ENCODE measurements at regions not wholly inside any gene's neighbourhood (a gene's known extent, or its start where the extent isn't known, plus 50 kb on each side); places are given as distances from the start of the nearest gene placed in this dataset.

- FAIRE-seq, result no peak
- no peaks in the 10 kb centered on the region for H3K36me3 Mint-ChIP-seq (ENCODE audit: low read depth, unreplicated experiment)
Measured at GRCh38 chr11:23590596-23591308, 730.5 kb upstream of the CCDC179 start.

DNA sequence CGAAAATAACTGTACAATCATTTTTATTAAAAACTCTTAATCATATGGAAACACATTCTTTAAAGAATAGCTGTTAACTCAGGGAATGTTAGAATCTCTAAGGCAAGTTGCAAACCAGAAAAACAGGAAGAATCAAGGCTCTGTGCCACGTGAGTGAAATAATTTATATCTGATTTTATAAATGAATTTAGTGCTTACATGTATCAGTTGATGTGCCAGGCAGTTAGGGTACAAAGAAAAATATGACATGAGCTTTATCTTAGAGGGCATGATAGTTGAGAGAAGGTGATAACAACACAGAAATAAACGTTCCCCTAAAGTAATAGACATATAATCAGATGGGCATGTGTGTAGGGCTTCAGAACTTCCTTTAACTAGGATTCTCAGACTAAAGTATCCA, 734.5 kb upstream of the CCDC179 start:
- Mint-ChIP-seq H3K27ac (ENCODE audit: unreplicated experiment) (no peak overlapping the region), H3K4me3 (ENCODE audit: unreplicated experiment) (no peak overlapping the region), H3K4me1 (ENCODE audit: low read depth, unreplicated experiment) (peaks cover 6% of the 10 kb centered on the region), H3K36me3 (ENCODE audit: low read depth, unreplicated experiment) (no peaks in the 10 kb centered on the region), H3K9me3 (ENCODE audit: unreplicated experiment) (no peaks in the 10 kb centered on the region), H3K27me3 (ENCODE audit: low read depth, unreplicated experiment) (no peaks in the 10 kb centered on the region)
- FAIRE-seq, result no peak
- H3K4me3 ChIP-seq (ENCODE audit: insufficient read depth, low read depth, low read length), result no peak overlapping the region
- H3K4me2 ChIP-seq (ENCODE audit: low read length), result no peak overlapping the region
- H3K36me3 ChIP-seq (ENCODE audit: insufficient read depth, low read length), result no peaks in the 10 kb centered on the region
- DNase-seq (ENCODE audit: low read depth), result no peak
- no peaks in the 10 kb centered on the region for H3K9me3 ChIP-seq (ENCODE audit: insufficient read depth, low read depth, low read length)
- no peak for TF ChIP-seq EZH2 (IDR thresholded peaks at IDR 0.05; ENCODE audit: insufficient read depth, low read length)
- TF ChIP-seq, protein P1, sequence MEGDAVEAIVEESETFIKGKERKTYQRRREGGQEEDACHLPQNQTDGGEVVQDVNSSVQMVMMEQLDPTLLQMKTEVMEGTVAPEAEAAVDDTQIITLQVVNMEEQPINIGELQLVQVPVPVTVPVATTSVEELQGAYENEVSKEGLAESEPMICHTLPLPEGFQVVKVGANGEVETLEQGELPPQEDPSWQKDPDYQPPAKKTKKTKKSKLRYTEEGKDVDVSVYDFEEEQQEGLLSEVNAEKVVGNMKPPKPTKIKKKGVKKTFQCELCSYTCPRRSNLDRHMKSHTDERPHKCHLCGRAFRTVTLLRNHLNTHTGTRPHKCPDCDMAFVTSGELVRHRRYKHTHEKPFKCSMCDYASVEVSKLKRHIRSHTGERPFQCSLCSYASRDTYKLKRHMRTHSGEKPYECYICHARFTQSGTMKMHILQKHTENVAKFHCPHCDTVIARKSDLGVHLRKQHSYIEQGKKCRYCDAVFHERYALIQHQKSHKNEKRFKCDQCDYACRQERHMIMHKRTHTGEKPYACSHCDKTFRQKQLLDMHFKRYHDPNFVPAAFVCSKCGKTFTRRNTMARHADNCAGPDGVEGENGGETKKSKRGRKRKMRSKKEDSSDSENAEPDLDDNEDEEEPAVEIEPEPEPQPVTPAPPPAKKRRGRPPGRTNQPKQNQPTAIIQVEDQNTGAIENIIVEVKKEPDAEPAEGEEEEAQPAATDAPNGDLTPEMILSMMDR (IDR thresholded peaks at IDR 0.05; ENCODE audit: insufficient read depth, low read depth, low read length), result no peak
- H3K27me3 ChIP-seq (ENCODE audit: insufficient read depth, low read length), result no peaks in the 10 kb centered on the region
- no peak overlapping the region for H3K9ac ChIP-seq (ENCODE audit: low read length)
- H4K20me1 ChIP-seq (ENCODE audit: insufficient read depth, low read length), result no peaks in the 10 kb centered on the region
- H2AFZ ChIP-seq (ENCODE audit: low read depth, low read length), result no peak overlapping the region
- no peak overlapping the region for H3K27ac ChIP-seq (ENCODE audit: low read depth, low read length)
- H3K79me2 ChIP-seq (ENCODE audit: insufficient read depth, low read length), result no peaks in the 10 kb centered on the region
- no peaks in the 10 kb centered on the region for H3K4me1 ChIP-seq (ENCODE audit: insufficient read depth, low read length)

More at GRCh38 chr11:23590596-23591308, 730.5 kb upstream of the CCDC179 start:
- Histone ChIP-seq H2AFZ (ENCODE audit: low read depth, low read length) (no peak overlapping the region), H3K79me2 (ENCODE audit: insufficient read depth, low read length) (no peaks in the 10 kb centered on the region), H3K27ac (ENCODE audit: low read depth, low read length) (no peak overlapping the region), H4K20me1 (ENCODE audit: insufficient read depth, low read length) (no peaks in the 10 kb centered on the region), H3K36me3 (ENCODE audit: insufficient read depth, low read length) (no peaks in the 10 kb centered on the region), H3K4me1 (ENCODE audit: insufficient read depth, low read length) (no peaks in the 10 kb centered on the region), H3K4me3 (ENCODE audit: insufficient read depth, low read depth, low read length) (no peak overlapping the region), H3K27me3 (ENCODE audit: insufficient read depth, low read length) (no peaks in the 10 kb centered on the region), H3K4me2 (ENCODE audit: low read length) (no peak overlapping the region), H3K9me3 (ENCODE audit: insufficient read depth, low read depth, low read length) (no peaks in the 10 kb centered on the region), H3K9ac (ENCODE audit: low read length) (no peak overlapping the region)
- no peaks in the 10 kb centered on the region for H3K27me3 Mint-ChIP-seq (ENCODE audit: low read depth, unreplicated experiment)
- H3K4me3 Mint-ChIP-seq (ENCODE audit: unreplicated experiment), result no peak overlapping the region
- H3K4me1 Mint-ChIP-seq (ENCODE audit: low read depth, unreplicated experiment), result no peaks in the 10 kb centered on the region
- no peak for TF ChIP-seq EZH2 (IDR thresholded peaks at IDR 0.05; ENCODE audit: insufficient read depth, low read length)
- TF ChIP-seq, protein P1 (IDR thresholded peaks at IDR 0.05; ENCODE audit: insufficient read depth, low read depth, low read length), result no peak
- H3K9me3 Mint-ChIP-seq (ENCODE audit: unreplicated experiment), result peaks cover 4% of the 10 kb centered on the region
- no peak for DNase-seq (ENCODE audit: low read depth)
- H3K27ac Mint-ChIP-seq (ENCODE audit: unreplicated experiment), result no peak overlapping the region

GRCh38 chr11:23604966-23605365, 744.7 kb upstream of the CCDC179 start:
- Mint-ChIP-seq H3K27me3 (ENCODE audit: low read depth, unreplicated experiment) (no peaks in the 10 kb centered on the region), H3K4me3 (ENCODE audit: unreplicated experiment) (no peak overlapping the region), H3K27ac (ENCODE audit: unreplicated experiment) (no peak overlapping the region), H3K36me3 (ENCODE audit: low read depth, unreplicated experiment) (no peaks in the 10 kb centered on the region), H3K9me3 (ENCODE audit: unreplicated experiment) (no peaks in the 10 kb centered on the region), H3K4me1 (ENCODE audit: low read depth, unreplicated experiment) (no peaks in the 10 kb centered on the region)
- no peaks in the 10 kb centered on the region for H3K4me1 ChIP-seq (ENCODE audit: insufficient read depth, low read length)
- no peaks in the 10 kb centered on the region for H4K20me1 ChIP-seq (ENCODE audit: insufficient read depth, low read length)
- no peak overlapping the region for H2AFZ ChIP-seq (ENCODE audit: low read depth, low read length)
- DNase-seq (ENCODE audit: low read depth), result no peak
- TF ChIP-seq, protein P1 (IDR thresholded peaks at IDR 0.05; ENCODE audit: insufficient read depth, low read depth, low read length), result no peak
- no peak for TF ChIP-seq EZH2 (IDR thresholded peaks at IDR 0.05; ENCODE audit: insufficient read depth, low read length)
- no peaks in the 10 kb centered on the region for H3K27me3 ChIP-seq (ENCODE audit: insufficient read depth, low read length)
- no peak overlapping the region for H3K27ac ChIP-seq (ENCODE audit: low read depth, low read length)
- H3K36me3 ChIP-seq (ENCODE audit: insufficient read depth, low read length), result no peaks in the 10 kb centered on the region
- no peak overlapping the region for H3K9ac ChIP-seq (ENCODE audit: low read length)
- H3K79me2 ChIP-seq (ENCODE audit: insufficient read depth, low read length), result no peaks in the 10 kb centered on the region
- no peaks in the 10 kb centered on the region for H3K9me3 ChIP-seq (ENCODE audit: insufficient read depth, low read depth, low read length)
- no peak overlapping the region for H3K4me3 ChIP-seq (ENCODE audit: insufficient read depth, low read depth, low read length)
- no peak overlapping the region for H3K4me2 ChIP-seq (ENCODE audit: low read length)
- no peak for FAIRE-seq
